ENCODE measurements at regions not wholly inside any gene's neighbourhood (a gene's known extent, or its start where the extent isn't known, plus 50 kb on each side); places are given as distances from the start of the nearest gene placed in this dataset.

DNA sequence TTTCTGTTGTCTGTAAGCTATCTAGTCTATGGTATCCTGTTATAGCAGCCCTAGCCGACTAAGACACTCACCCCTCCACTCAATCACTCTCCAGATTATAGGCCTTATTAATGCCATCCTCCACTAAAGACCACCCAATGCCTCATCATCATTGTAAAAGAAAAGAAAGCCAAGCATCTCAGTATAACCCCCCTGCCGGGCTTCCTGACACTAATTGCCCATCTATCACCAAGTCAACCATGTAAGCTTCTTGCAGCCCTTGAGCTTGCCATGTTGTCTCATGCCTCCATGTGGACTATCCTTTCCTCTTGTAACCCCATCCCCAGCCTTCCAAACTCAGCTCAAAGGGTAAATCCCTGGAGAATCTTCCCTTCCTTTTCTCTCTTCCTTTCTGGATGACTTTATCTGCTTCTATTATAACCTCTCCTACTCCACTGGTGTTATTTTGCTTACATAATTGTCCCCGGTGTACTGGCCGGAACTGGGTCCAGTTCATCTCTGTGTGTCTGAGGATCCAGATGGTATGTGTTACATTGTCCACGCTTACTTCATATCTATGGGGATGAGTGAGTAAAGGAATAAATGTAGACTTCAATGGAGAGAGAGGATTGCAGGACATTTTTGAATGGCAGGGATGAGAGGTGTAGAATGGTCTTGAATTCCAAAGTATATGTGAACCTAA is 202.9 kb upstream of the SOX4 start:
- no peak for TF ChIP-seq RAD21 (conservative IDR thresholded peaks at IDR 0.05)
- Histone ChIP-seq H3F3A (ENCODE audit: insufficient read depth, low read length, poor library complexity, severe bottlenecking) (no peaks in the 10 kb centered on the region), H3K27ac (ENCODE audit: low read length) (no peak overlapping the region), H3K4me2 (ENCODE audit: low read length) (no peak overlapping the region), H2AFZ (ENCODE audit: low read depth, low read length) (no peak overlapping the region), H3K36me3 (ENCODE audit: insufficient read depth, low read length) (no peaks in the 10 kb centered on the region), H4K20me1 (ENCODE audit: insufficient read depth) (no peaks in the 10 kb centered on the region), H3K9me3 (ENCODE audit: low read length) (no peaks in the 10 kb centered on the region), H3K79me2 (replicated peaks; ENCODE audit: insufficient read depth, low read length) (no peaks in the 10 kb centered on the region), H3K27me3 (ENCODE audit: insufficient read depth, low read depth, low read length) (no peaks in the 10 kb centered on the region), H3K4me3 (ENCODE audit: low read length) (no peak overlapping the region), H3K9me2 (ENCODE audit: insufficient read depth, low read length) (no peaks in the 10 kb centered on the region), H3K9ac (ENCODE audit: low read length) (no peak overlapping the region)

DNA sequence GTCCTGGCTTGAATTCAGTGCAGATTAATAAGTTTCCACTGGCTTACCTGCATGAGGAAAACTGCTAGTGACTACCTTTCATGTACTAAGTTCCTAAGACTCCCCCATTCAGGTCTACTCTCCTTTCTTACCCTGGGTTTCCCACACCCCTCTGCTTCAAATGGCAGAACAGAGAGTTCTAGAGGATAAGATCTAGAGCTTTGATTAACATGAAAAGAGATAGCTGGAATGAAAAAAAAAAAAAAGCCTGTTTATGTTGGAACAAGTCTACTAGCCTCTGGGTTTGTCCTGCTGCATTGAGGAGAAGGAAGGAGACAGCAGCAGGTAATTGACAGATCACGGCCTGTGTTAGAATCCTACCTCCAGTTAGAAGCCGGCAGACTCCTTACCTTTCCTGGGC is 201.4 kb upstream of the SOX4 start:
- no peak overlapping the region for H3K4me2 ChIP-seq (ENCODE audit: low read length)
- no peak overlapping the region for H2AFZ ChIP-seq (ENCODE audit: low read depth, low read length)
- no peak overlapping the region for H3K27ac ChIP-seq (ENCODE audit: low read length)
- no peak for TF ChIP-seq EZH2 (IDR thresholded peaks at IDR 0.05; ENCODE audit: borderline replicate concordance, insufficient read depth, low read length, poor library complexity, severe bottlenecking)
- no peak for TF ChIP-seq EP300 (conservative IDR thresholded peaks at IDR 0.05; ENCODE audit: poor library complexity, severe bottlenecking)
- TF ChIP-seq MXI1 (conservative IDR thresholded peaks at IDR 0.05; ENCODE audit: poor library complexity, severe bottlenecking): no peak
- TF ChIP-seq TAF1 (IDR thresholded peaks at IDR 0.05; ENCODE audit: low read depth): no peak
- TF ChIP-seq SMC3 (conservative IDR thresholded peaks at IDR 0.05; ENCODE audit: poor library complexity): no peak
- no peak for TF ChIP-seq RAD21 (conservative IDR thresholded peaks at IDR 0.05)
- no peak for TF ChIP-seq POLR2AphosphoS5 (IDR thresholded peaks at IDR 0.05)
- TF ChIP-seq, protein P1, sequence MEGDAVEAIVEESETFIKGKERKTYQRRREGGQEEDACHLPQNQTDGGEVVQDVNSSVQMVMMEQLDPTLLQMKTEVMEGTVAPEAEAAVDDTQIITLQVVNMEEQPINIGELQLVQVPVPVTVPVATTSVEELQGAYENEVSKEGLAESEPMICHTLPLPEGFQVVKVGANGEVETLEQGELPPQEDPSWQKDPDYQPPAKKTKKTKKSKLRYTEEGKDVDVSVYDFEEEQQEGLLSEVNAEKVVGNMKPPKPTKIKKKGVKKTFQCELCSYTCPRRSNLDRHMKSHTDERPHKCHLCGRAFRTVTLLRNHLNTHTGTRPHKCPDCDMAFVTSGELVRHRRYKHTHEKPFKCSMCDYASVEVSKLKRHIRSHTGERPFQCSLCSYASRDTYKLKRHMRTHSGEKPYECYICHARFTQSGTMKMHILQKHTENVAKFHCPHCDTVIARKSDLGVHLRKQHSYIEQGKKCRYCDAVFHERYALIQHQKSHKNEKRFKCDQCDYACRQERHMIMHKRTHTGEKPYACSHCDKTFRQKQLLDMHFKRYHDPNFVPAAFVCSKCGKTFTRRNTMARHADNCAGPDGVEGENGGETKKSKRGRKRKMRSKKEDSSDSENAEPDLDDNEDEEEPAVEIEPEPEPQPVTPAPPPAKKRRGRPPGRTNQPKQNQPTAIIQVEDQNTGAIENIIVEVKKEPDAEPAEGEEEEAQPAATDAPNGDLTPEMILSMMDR (IDR thresholded peaks at IDR 0.05; ENCODE audit: poor library complexity, severe bottlenecking): no peak
- TF ChIP-seq, protein P2, sequence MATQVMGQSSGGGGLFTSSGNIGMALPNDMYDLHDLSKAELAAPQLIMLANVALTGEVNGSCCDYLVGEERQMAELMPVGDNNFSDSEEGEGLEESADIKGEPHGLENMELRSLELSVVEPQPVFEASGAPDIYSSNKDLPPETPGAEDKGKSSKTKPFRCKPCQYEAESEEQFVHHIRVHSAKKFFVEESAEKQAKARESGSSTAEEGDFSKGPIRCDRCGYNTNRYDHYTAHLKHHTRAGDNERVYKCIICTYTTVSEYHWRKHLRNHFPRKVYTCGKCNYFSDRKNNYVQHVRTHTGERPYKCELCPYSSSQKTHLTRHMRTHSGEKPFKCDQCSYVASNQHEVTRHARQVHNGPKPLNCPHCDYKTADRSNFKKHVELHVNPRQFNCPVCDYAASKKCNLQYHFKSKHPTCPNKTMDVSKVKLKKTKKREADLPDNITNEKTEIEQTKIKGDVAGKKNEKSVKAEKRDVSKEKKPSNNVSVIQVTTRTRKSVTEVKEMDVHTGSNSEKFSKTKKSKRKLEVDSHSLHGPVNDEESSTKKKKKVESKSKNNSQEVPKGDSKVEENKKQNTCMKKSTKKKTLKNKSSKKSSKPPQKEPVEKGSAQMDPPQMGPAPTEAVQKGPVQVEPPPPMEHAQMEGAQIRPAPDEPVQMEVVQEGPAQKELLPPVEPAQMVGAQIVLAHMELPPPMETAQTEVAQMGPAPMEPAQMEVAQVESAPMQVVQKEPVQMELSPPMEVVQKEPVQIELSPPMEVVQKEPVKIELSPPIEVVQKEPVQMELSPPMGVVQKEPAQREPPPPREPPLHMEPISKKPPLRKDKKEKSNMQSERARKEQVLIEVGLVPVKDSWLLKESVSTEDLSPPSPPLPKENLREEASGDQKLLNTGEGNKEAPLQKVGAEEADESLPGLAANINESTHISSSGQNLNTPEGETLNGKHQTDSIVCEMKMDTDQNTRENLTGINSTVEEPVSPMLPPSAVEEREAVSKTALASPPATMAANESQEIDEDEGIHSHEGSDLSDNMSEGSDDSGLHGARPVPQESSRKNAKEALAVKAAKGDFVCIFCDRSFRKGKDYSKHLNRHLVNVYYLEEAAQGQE (IDR thresholded peaks at IDR 0.05; ENCODE audit: borderline replicate concordance): no peak
- no peak overlapping the region for H3K9ac ChIP-seq (ENCODE audit: low read length)
- no peaks in the 10 kb centered on the region for H3K79me2 ChIP-seq (replicated peaks; ENCODE audit: insufficient read depth, low read length)
- H3F3A ChIP-seq (ENCODE audit: insufficient read depth, low read length, poor library complexity, severe bottlenecking): no peaks in the 10 kb centered on the region
- H3K9me3 ChIP-seq (ENCODE audit: low read length): no peaks in the 10 kb centered on the region
- no peak overlapping the region for H3K4me3 ChIP-seq (ENCODE audit: low read length)
- H4K20me1 ChIP-seq (ENCODE audit: insufficient read depth): no peaks in the 10 kb centered on the region
- no peaks in the 10 kb centered on the region for H3K9me2 ChIP-seq (ENCODE audit: insufficient read depth, low read length)
- no peaks in the 10 kb centered on the region for H3K27me3 ChIP-seq (ENCODE audit: insufficient read depth, low read depth, low read length)
- no peaks in the 10 kb centered on the region for H3K36me3 ChIP-seq (ENCODE audit: insufficient read depth, low read length)
